GM20000 (cell line): ENCODE measurements at regions not wholly inside any gene's neighbourhood (a gene's known extent, or its start where the extent isn't known, plus 50 kb on each side); places are given as distances from the start of the nearest gene placed in this dataset.

Experiments
- DNase-seq: peaks from one replicate; pipeline ENCODE4 v3.0.0; 2012; ENCODE audit warnings: low spot score
- TF ChIP-seq, protein P1 (sequence below): IDR thresholded peaks from 2 replicates; pipeline ENCODE4 v1.5.1; 2012; ENCODE audit warnings: mild to moderate bottlenecking, control low read depth; ENCODE audit errors: extremely low read depth, missing control alignments

DNA sequence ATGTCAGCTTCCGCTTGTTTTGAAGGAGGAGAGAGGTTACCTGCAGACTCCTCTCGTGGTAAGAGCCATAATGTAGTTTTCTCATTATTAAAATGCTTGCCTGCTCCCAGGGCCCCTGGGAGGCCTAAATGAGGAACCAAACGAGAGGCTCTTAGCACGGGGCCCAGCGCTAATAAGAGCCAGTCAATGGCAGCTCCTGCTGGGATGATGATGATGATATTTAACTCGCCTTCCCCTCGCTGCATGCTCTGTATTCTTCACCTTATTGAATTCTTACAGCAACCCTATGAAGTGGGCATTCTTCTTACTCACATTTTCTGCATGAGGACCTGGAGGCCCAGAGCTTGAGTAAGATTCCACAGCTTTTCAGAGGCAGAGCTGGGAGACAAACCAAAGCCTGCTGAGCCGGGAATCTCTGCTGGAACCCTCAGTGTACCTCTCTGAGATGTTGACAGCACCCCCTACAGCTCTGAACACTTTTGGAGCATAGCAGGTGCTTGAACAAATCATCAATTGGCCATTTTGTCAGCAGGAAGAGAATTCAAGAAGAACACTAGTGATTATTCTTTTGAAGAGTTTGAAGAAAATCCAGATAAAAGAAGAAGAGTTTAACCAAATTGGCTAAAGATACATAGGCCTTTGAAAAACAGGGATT, 93.1 kb upstream of the HABP2 start:
- no peak for DNase-seq
- TF ChIP-seq, protein P1, sequence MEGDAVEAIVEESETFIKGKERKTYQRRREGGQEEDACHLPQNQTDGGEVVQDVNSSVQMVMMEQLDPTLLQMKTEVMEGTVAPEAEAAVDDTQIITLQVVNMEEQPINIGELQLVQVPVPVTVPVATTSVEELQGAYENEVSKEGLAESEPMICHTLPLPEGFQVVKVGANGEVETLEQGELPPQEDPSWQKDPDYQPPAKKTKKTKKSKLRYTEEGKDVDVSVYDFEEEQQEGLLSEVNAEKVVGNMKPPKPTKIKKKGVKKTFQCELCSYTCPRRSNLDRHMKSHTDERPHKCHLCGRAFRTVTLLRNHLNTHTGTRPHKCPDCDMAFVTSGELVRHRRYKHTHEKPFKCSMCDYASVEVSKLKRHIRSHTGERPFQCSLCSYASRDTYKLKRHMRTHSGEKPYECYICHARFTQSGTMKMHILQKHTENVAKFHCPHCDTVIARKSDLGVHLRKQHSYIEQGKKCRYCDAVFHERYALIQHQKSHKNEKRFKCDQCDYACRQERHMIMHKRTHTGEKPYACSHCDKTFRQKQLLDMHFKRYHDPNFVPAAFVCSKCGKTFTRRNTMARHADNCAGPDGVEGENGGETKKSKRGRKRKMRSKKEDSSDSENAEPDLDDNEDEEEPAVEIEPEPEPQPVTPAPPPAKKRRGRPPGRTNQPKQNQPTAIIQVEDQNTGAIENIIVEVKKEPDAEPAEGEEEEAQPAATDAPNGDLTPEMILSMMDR = no peak

DNA sequence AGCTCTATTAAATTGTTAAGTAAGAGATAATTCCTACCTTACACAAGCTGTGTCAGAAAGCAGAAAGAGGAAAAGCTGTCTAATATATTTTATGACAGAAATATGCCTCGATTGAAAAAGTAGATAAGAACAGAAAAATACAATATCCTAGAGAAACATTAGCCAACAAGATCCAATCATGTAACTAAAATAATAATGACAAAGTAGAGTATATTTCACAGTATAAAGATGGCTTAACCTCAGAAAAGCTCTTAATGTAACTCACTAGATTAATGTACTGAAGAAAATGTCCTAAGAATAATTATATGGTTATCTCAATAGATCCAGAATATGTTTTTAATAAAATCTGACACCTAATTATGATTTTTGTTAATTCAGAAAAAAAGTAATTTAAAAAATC, 89.8 kb upstream of the HABP2 start:
- TF ChIP-seq, protein P1 = no peak

DNA sequence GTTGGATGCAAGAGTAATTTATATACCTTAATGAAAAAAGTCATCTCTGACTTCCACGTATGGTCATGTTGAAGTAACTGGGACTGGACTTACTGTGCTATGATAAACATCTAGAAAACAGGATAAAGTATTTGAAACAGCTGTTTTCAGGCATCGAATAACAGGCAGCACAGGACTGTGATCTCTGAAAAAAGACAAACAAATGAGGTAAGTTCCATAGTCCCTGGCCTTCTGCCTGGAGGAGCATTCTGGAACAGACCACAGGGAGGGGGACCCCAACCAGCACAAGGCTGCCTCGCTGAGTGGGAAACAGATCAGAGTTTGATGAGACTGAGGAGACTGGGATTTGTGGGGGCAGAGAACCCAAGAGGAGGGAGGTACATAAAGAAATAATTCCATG, 89.1 kb upstream of the HABP2 start:
- TF ChIP-seq, protein P1 = no peak
- DNase-seq = no peak

More for the DNA sequence above, 89.8 kb upstream of the HABP2 start:
- DNase-seq = no peak

DNA sequence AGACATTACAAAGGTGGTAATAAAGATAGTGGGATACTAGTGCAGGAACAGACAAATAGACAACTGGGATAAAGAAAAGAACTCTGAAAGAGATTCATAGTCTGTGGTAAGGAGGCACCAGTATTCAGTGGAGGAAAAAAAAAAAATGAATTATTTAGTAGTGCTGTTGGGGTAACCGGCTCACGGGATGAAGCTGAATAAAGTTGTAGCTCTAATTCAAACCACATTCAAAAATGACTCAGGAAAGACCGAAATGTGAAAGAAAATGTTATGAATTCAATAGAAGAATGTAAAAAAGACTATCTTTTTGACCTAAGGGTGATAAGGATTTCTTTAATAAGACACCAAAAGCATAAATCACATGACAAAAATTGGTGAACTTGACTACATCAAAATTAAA, 83.1 kb upstream of the HABP2 start:
- TF ChIP-seq, protein P1 = no peak
- DNase-seq = no peak

DNA sequence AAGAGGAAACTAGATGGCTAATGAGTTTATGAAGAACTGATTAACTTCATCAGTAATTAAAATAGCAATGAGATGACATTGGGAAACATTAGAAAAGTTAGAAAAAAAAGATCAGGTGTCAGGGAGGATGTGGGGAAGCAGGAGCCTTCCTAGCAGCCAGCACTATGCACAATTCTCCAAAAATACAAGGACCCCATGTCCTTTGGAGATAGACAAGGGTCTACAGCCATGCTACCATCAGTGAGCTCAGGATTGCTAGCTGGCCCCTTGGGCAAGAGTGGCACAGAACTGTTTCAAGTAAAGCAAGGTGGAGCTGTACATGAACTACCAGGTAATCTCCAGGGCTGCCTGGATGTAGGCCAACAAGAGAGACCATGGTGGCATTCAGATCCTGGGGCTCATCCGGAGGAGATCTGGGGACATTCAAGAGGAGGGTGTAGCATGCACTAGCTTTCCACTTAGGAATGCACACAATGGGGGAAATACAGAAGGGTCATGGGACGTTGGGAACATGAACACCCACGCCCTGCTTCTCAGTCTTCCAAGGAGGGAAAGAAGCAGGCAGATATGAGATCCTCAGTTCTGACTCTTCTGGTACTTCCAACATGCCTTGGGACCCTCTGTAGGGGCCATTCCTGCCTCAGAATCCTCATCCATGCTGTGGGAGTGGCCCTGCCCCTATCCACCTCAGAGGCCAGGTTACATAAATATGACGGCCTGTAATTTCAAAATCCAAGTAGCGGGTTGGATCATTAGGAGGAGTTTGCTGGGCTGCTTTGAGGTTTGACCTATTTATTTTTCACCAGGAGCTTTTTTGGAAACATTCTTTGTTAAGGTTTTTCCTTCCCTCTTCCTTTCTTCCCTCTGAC, 82.2 kb upstream of the HABP2 start:
- no peak for DNase-seq
- TF ChIP-seq, protein P1 = no peak

DNA sequence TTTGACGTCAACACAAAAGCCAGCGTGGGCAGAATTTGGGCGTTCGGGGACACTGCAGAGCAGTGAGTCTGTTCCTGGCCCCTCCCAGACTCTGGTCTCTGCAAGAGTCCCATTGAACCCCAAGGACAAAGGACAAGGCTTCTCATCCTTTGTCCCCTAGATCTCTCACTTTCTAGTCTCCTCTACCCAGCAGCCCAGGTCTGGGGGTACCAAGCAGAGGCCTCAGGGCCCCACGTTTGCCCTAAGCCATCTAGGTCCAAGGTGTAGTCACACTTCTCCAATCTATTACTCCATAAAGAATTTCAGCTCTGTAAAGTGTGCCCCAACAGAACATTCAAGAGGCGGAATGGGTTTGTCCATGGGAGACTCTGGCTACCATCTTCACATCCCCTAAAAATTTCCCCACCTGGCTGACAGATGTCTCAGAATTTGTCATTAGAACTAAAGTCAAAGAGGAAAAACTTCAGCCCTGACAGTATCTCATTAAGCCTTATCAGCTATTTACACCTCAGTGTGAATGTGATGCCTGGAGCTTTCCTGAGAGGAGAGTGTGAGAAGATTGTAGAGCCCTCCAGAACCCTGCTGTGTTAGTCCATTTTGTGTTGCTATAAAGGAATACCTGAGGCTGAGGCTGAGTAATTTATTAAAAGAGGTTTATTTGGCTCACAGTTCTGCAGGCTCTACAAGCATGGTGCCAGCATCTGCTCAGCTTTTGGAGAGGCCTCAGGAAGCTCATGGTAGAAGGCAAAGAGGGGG, 81.4 kb upstream of the HABP2 start:
- DNase-seq = no peak

More for the DNA sequence above, 81.4 kb upstream of the HABP2 start:
- TF ChIP-seq, protein P1 = no peak
